HEK293T (cell line): ENCODE measurements at regions not wholly inside any gene's neighbourhood (a gene's known extent, or its start where the extent isn't known, plus 50 kb on each side); places are given as distances from the start of the nearest gene placed in this dataset.

ENCODE experiments used
- BHLHE40 ChIP-seq: fragments of 450-650 bp; IDR thresholded peaks from 2 replicates; pipeline ENCODE4 v1.6.1; 2016; ENCODE audit warnings: mild to moderate bottlenecking, moderate library complexity, borderline replicate concordance
- ELF4 ChIP-seq: fragments of 450-650 bp; IDR thresholded peaks from 2 replicates; pipeline ENCODE4 v1.6.1; 2017; ENCODE audit warnings: antibody characterized with exemption
- FOXA1 ChIP-seq: fragments of 450-650 bp; IDR thresholded peaks from 2 replicates; pipeline ENCODE4 v1.6.1; 2016; ENCODE audit warnings: mild to moderate bottlenecking
- FOXK2 ChIP-seq: fragments of 450-650 bp; IDR thresholded peaks from 2 replicates; pipeline ENCODE4 v1.6.1; 2016; ENCODE audit warnings: mild to moderate bottlenecking
- FOXM1 ChIP-seq: fragments of 450-650 bp; IDR thresholded peaks from 2 replicates; pipeline ENCODE4 v1.6.1; 2017; ENCODE audit warnings: mild to moderate bottlenecking, borderline replicate concordance
- HDGF ChIP-seq: fragments of 450-650 bp; IDR thresholded peaks from 2 replicates; pipeline ENCODE4 v1.6.1; 2017; ENCODE audit warnings: antibody characterized with exemption, borderline replicate concordance
- L3MBTL2 ChIP-seq: fragments of 450-650 bp; conservative IDR thresholded peaks from 2 replicates; pipeline ENCODE4 v1.6.1; 2016; ENCODE audit warnings: mild to moderate bottlenecking
- LEF1 ChIP-seq: fragments of 450-650 bp; IDR thresholded peaks from 2 replicates; pipeline ENCODE4 v1.6.1; 2017; ENCODE audit warnings: mild to moderate bottlenecking, borderline replicate concordance
- NFRKB ChIP-seq: fragments of 450-650 bp; IDR thresholded peaks from 2 replicates; pipeline ENCODE4 v1.6.1; 2016; ENCODE audit warnings: mild to moderate bottlenecking, moderate library complexity
- SP1 ChIP-seq: fragments of 450-650 bp; IDR thresholded peaks from 2 replicates; pipeline ENCODE4 v1.6.1; 2017
- SUZ12 ChIP-seq: fragments of 450-650 bp; IDR thresholded peaks from 2 replicates; pipeline ENCODE4 v1.6.1; 2016; ENCODE audit warnings: mild to moderate bottlenecking
- TARDBP ChIP-seq: fragments of 450-650 bp; IDR thresholded peaks from 2 replicates; pipeline ENCODE4 v1.6.1; 2016
- ZNF384 ChIP-seq: fragments of 450-650 bp; IDR thresholded peaks from 2 replicates; pipeline ENCODE4 v1.6.1; 2016

DNA sequence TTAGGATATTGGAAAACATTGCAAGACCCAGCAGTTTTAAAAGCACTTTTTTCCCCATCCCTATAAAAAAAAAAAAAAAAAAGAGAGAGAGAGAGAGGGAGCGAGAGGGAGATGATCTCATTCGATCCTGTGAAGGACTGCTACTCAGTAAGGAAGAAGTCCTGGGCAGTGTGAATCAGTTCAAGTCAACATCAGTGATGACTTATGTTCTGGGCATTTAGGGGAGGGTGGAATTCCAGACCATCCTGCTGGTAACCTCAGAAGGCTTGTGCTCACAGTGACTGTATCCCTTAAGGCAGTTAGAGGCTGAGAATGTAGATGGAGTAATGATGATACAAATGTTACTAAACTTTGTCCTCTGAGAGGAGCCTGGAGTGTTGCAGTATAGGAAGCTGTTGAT lies 151.4 kb downstream of the TGFB2 start:
- no peak for TF ChIP-seq FOXM1
- no peak for TF ChIP-seq TARDBP
- no peak for TF ChIP-seq FOXA1
- no peak for TF ChIP-seq SP1
- TF ChIP-seq ELF4, result no peak
- TF ChIP-seq HDGF, result no peak
- no peak for TF ChIP-seq BHLHE40
- TF ChIP-seq SUZ12, result no peak
- TF ChIP-seq ZNF384, result peak; percentile 83
- no peak for TF ChIP-seq NFRKB
- no peak for TF ChIP-seq LEF1
- TF ChIP-seq FOXK2, result no peak
- TF ChIP-seq L3MBTL2, result no peak
